CD8-positive, alpha-beta memory T cell (primary cell): ENCODE measurements at regions not wholly inside any gene's neighbourhood (a gene's known extent, or its start where the extent isn't known, plus 50 kb on each side); places are given as distances from the start of the nearest gene placed in this dataset.

ENCODE experiments used
- CTCF ChIA-PET: fragments of 350-600 bp; sonication (Branson Sonifier 250); formaldehyde crosslinking; loops from one replicate; lab custom pipeline; 2021; ENCODE audit warnings: antibody characterized with exemption; lab: Charles Lee
- POLR2A ChIA-PET: fragments of 350-600 bp; sonication (Branson Sonifier 250); formaldehyde crosslinking; loops from one replicate; lab custom pipeline; 2021; ENCODE audit warnings: antibody characterized with exemption; lab: Charles Lee
- DNase-seq, 5 donors: peaks; one replicate each; pipeline versions ENCODE4 v3.0.0 to v3.0.0-alpha.2; 2020 to 2022; ENCODE audit warnings: mixed read lengths in 1 of 5
- H3K27ac ChIP-seq: one replicate; pipeline ENCODE4 v1.7.0; 2013; ENCODE audit warnings: low read depth, mild to moderate bottlenecking, low read length, moderate library complexity
- H3K27me3 ChIP-seq: 2 replicates; pipeline ENCODE4 v1.7.0; 2013; ENCODE audit warnings: low read length, mild to moderate bottlenecking; ENCODE audit not compliant: insufficient read depth, poor library complexity, severe bottlenecking
- H3K36me3 ChIP-seq: 2 replicates; pipeline ENCODE4 v1.7.0; 2013; ENCODE audit warnings: mild to moderate bottlenecking, low read length, moderate library complexity; ENCODE audit not compliant: insufficient read depth
- H3K4me1 ChIP-seq: 2 replicates; pipeline ENCODE4 v1.7.0; 2013; ENCODE audit warnings: mild to moderate bottlenecking, low read length, moderate library complexity; ENCODE audit not compliant: insufficient read depth
- H3K4me3 ChIP-seq: 2 replicates; pipeline ENCODE4 v1.7.0; 2013; ENCODE audit warnings: mild to moderate bottlenecking, low read length
- H3K9me3 ChIP-seq: 2 replicates; pipeline ENCODE4 v1.7.0; 2013; ENCODE audit warnings: mild to moderate bottlenecking, low read length
- H3K27ac Mint-ChIP-seq, 8 donors: one replicate each; pipeline ENCODE4 v1.8.0; 2020 to 2021; ENCODE audit warnings: mixed read lengths in 8 of 8, mild to moderate bottlenecking in 6 of 8, inconsistent platforms in 3 of 8, moderate library complexity in 3 of 8
- H3K27me3 Mint-ChIP-seq, 2 donors: one replicate each; pipeline ENCODE4 v1.8.0; 2020 to 2021; ENCODE audit warnings: mixed read lengths in 2 of 2, mild to moderate bottlenecking in 1 of 2, moderate library complexity in 1 of 2
- H3K36me3 Mint-ChIP-seq, 3 donors: one replicate each; pipeline ENCODE4 v1.8.0; 2020 to 2021; ENCODE audit warnings: mixed read lengths in 3 of 3, inconsistent platforms in 1 of 3, mild to moderate bottlenecking in 1 of 3
- H3K4me1 Mint-ChIP-seq, 3 donors: one replicate each; pipeline ENCODE4 v1.8.0; 2020 to 2021; ENCODE audit warnings: mixed read lengths in 3 of 3, inconsistent platforms in 1 of 3, mild to moderate bottlenecking in 1 of 3
- H3K4me3 Mint-ChIP-seq, 7 donors: one replicate each; pipeline ENCODE4 v1.8.0; 2020 to 2021; ENCODE audit warnings: mixed read lengths in 7 of 7, mild to moderate bottlenecking in 6 of 7, moderate library complexity in 4 of 7, inconsistent platforms in 2 of 7
- H3K9me3 Mint-ChIP-seq, 5 donors: one replicate each; pipeline ENCODE4 v1.8.0; 2020 to 2022; ENCODE audit warnings: mixed read lengths in 5 of 5, mild to moderate bottlenecking in 3 of 5, moderate library complexity in 2 of 5, inconsistent platforms in 1 of 5

- H3K9me3 ChIP-seq: no peaks in the 10 kb centered on the region
- no peak overlapping the region for H3K4me3 ChIP-seq
- no peak overlapping the region for H3K4me3 Mint-ChIP-seq
- no peaks in the 10 kb centered on the region for H3K36me3 Mint-ChIP-seq
- H3K27ac Mint-ChIP-seq: no peak overlapping the region
- no peaks in the 10 kb centered on the region for H3K27me3 ChIP-seq
- no peaks in the 10 kb centered on the region for H3K4me1 Mint-ChIP-seq
- ChIA-PET POLR2A (no interaction called here), CTCF (no interaction called here)
- no peaks in the 10 kb centered on the region for H3K27me3 Mint-ChIP-seq
- H3K36me3 ChIP-seq: no peaks in the 10 kb centered on the region
- H3K9me3 Mint-ChIP-seq: peaks cover 4 to 30% (median 11%) of the 10 kb centered on the region in 5 donors
- no peak for DNase-seq
- no peaks in the 10 kb centered on the region for H3K4me1 ChIP-seq
- no peak overlapping the region for H3K27ac ChIP-seq
Measured at GRCh38 chr5:165919196-165919595, 2372.2 kb upstream of the WWC1 start.

GRCh38 chr5:165920655-165921054, 2370.8 kb upstream of the WWC1 start:
- DNase-seq: no peak
- Histone ChIP-seq H3K9me3 (no peaks in the 10 kb centered on the region), H3K27ac (no peak overlapping the region), H3K4me1 (no peaks in the 10 kb centered on the region), H3K27me3 (no peaks in the 10 kb centered on the region), H3K4me3 (no peak overlapping the region), H3K36me3 (no peaks in the 10 kb centered on the region)
- ChIA-PET POLR2A (no interaction called here), CTCF (no interaction called here)
- H3K27ac Mint-ChIP-seq: no peak overlapping the region
- no peaks in the 10 kb centered on the region for H3K27me3 Mint-ChIP-seq
- H3K4me3 Mint-ChIP-seq: no peak overlapping the region
- no peaks in the 10 kb centered on the region for H3K4me1 Mint-ChIP-seq
- H3K9me3 Mint-ChIP-seq: peaks cover 4 to 36% (median 11%) of the 10 kb centered on the region in 5 donors
- no peaks in the 10 kb centered on the region for H3K36me3 Mint-ChIP-seq

- Histone ChIP-seq H3K4me3 (no peak overlapping the region), H3K36me3 (no peaks in the 10 kb centered on the region), H3K27ac (no peak overlapping the region), H3K4me1 (no peaks in the 10 kb centered on the region), H3K27me3 (no peaks in the 10 kb centered on the region), H3K9me3 (no peaks in the 10 kb centered on the region)
- no peaks in the 10 kb centered on the region for H3K4me1 Mint-ChIP-seq
- ChIA-PET POLR2A (no interaction called here), CTCF (no interaction called here)
- DNase-seq: no peak
- no peaks in the 10 kb centered on the region for H3K27me3 Mint-ChIP-seq
- H3K4me3 Mint-ChIP-seq: no peak overlapping the region
- H3K36me3 Mint-ChIP-seq: peaks cover 0 to 1% (median 0%) of the 10 kb centered on the region in 3 donors
- H3K9me3 Mint-ChIP-seq: peaks cover 1 to 32% (median 17%) of the 10 kb centered on the region in 5 donors
- no peak overlapping the region for H3K27ac Mint-ChIP-seq
Measured at GRCh38 chr5:165928971-165929370, 2362.5 kb upstream of the WWC1 start.

GRCh38 chr5:165940541-165940940, 2350.9 kb upstream of the WWC1 start:
- CTCF ChIA-PET: no interaction called here
- Histone ChIP-seq H3K27ac (no peak overlapping the region), H3K4me3 (no peak overlapping the region), H3K36me3 (no peaks in the 10 kb centered on the region), H3K27me3 (no peaks in the 10 kb centered on the region), H3K4me1 (no peaks in the 10 kb centered on the region), H3K9me3 (no peaks in the 10 kb centered on the region)
- POLR2A ChIA-PET: no interaction called here
- no peak for DNase-seq
- Mint-ChIP-seq H3K4me3 (no peak overlapping the region), H3K27me3 (no peaks in the 10 kb centered on the region), H3K9me3 (peaks cover 4 to 25% (median 10%) of the 10 kb centered on the region in 5 donors), H3K4me1 (no peaks in the 10 kb centered on the region), H3K27ac (no peak overlapping the region), H3K36me3 (no peaks in the 10 kb centered on the region)

GRCh38 chr5:165956854-165957253, 2334.6 kb upstream of the WWC1 start:
- Histone ChIP-seq H3K36me3 (no peaks in the 10 kb centered on the region), H3K27me3 (no peaks in the 10 kb centered on the region), H3K4me3 (no peak overlapping the region), H3K27ac (no peak overlapping the region), H3K9me3 (no peaks in the 10 kb centered on the region), H3K4me1 (no peaks in the 10 kb centered on the region)
- no peak overlapping the region for H3K27ac Mint-ChIP-seq
- CTCF ChIA-PET: no interaction called here
- H3K27me3 Mint-ChIP-seq: no peaks in the 10 kb centered on the region
- POLR2A ChIA-PET: no interaction called here
- no peak for DNase-seq
- no peaks in the 10 kb centered on the region for H3K36me3 Mint-ChIP-seq
- H3K4me1 Mint-ChIP-seq: no peaks in the 10 kb centered on the region
- H3K4me3 Mint-ChIP-seq: no peak overlapping the region
- peaks cover 1 to 16% (median 4%) of the 10 kb centered on the region in 5 donors for H3K9me3 Mint-ChIP-seq

- Mint-ChIP-seq H3K9me3 (peaks cover 0 to 36% (median 11%) of the 10 kb centered on the region in 5 donors), H3K36me3 (no peaks in the 10 kb centered on the region), H3K27me3 (no peaks in the 10 kb centered on the region), H3K4me1 (no peaks in the 10 kb centered on the region), H3K4me3 (no peak overlapping the region), H3K27ac (no peak overlapping the region)
- no peak for DNase-seq
- CTCF ChIA-PET: no interaction called here
- Histone ChIP-seq H3K9me3 (no peaks in the 10 kb centered on the region), H3K4me1 (no peaks in the 10 kb centered on the region), H3K27me3 (no peaks in the 10 kb centered on the region), H3K27ac (no peak overlapping the region), H3K36me3 (no peaks in the 10 kb centered on the region), H3K4me3 (no peak overlapping the region)
- POLR2A ChIA-PET: no interaction called here
Measured at GRCh38 chr5:165981671-165982070, 2309.8 kb upstream of the WWC1 start.

- Mint-ChIP-seq H3K4me3 (no peak overlapping the region), H3K27ac (no peak overlapping the region), H3K4me1 (no peaks in the 10 kb centered on the region), H3K9me3 (peaks cover 10 to 31% (median 14%) of the 10 kb centered on the region in 5 donors), H3K36me3 (no peaks in the 10 kb centered on the region), H3K27me3 (no peaks in the 10 kb centered on the region)
- H3K4me3 ChIP-seq: no peak overlapping the region
- no peak for DNase-seq
- H3K27ac ChIP-seq: no peak overlapping the region
- H3K27me3 ChIP-seq: no peaks in the 10 kb centered on the region
- ChIA-PET POLR2A (no interaction called here), CTCF (no interaction called here)
- H3K36me3 ChIP-seq: no peaks in the 10 kb centered on the region
- H3K4me1 ChIP-seq: no peaks in the 10 kb centered on the region
- H3K9me3 ChIP-seq: no peaks in the 10 kb centered on the region
Measured at GRCh38 chr5:165996201-165996875, 2295.1 kb upstream of the WWC1 start.

GRCh38 chr5:165999693-166000320, 2291.6 kb upstream of the WWC1 start:
- Mint-ChIP-seq H3K27ac (no peak overlapping the region), H3K4me3 (no peak overlapping the region), H3K27me3 (no peaks in the 10 kb centered on the region), H3K4me1 (no peaks in the 10 kb centered on the region), H3K9me3 (peaks cover 5 to 25% (median 11%) of the 10 kb centered on the region in 5 donors), H3K36me3 (no peaks in the 10 kb centered on the region)
- no peak for DNase-seq
- ChIA-PET POLR2A (no interaction called here), CTCF (no interaction called here)
- H3K4me3 ChIP-seq: no peak overlapping the region
- H3K36me3 ChIP-seq: no peaks in the 10 kb centered on the region
- no peaks in the 10 kb centered on the region for H3K9me3 ChIP-seq
- no peak overlapping the region for H3K27ac ChIP-seq
- H3K27me3 ChIP-seq: no peaks in the 10 kb centered on the region
- H3K4me1 ChIP-seq: no peaks in the 10 kb centered on the region
